ENCODE measurements at regions not wholly inside any gene's neighbourhood (a gene's known extent, or its start where the extent isn't known, plus 50 kb on each side); places are given as distances from the start of the nearest gene placed in this dataset.

DNA sequence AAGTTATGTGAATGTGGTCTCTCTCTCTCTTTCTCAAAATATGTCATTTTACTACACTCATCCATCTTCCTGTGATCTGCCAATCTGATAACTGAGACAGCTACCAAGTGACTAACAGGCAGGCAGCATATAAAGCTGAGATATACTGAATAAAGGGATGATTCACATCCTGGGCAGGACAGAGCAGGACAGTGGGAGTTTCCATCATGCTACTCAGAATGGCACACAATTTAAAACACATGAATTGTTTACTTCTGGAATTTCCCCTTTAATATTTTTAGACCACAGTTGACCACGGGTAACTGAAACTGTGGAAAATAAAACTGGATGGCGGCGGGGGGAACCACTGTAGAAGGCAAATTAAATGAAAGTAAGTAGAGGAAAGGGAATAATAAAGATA lies 58.6 kb upstream of the DCTD start (continued):
- no peak for TF ChIP-seq KDM4B (IDR thresholded peaks at IDR 0.05; ENCODE audit: borderline replicate concordance in 2 of 2, low read depth in 1 of 2)
- TF ChIP-seq SPI1 (IDR thresholded peaks at IDR 0.05; ENCODE audit: borderline replicate concordance, low read depth, low read length): no peak
- no peak for TF ChIP-seq ZFX (CRISPR knock-in tag; IDR thresholded peaks at IDR 0.05)
- no peak for TF ChIP-seq MED1 (CRISPR knock-in tag; IDR thresholded peaks at IDR 0.05; ENCODE audit: borderline replicate concordance)
- TF ChIP-seq MYBL2 (IDR thresholded peaks at IDR 0.05; ENCODE audit: low read depth): no peak
- no peak for TF ChIP-seq MYBL2 (CRISPR knock-in tag; IDR thresholded peaks at IDR 0.05; ENCODE audit: borderline replicate concordance)
- no peak for TF ChIP-seq XRCC3 (IDR thresholded peaks at IDR 0.05)
- TF ChIP-seq ZSCAN32 (CRISPR knock-in tag; IDR thresholded peaks at IDR 0.05): no peak
- TF ChIP-seq, protein P1, sequence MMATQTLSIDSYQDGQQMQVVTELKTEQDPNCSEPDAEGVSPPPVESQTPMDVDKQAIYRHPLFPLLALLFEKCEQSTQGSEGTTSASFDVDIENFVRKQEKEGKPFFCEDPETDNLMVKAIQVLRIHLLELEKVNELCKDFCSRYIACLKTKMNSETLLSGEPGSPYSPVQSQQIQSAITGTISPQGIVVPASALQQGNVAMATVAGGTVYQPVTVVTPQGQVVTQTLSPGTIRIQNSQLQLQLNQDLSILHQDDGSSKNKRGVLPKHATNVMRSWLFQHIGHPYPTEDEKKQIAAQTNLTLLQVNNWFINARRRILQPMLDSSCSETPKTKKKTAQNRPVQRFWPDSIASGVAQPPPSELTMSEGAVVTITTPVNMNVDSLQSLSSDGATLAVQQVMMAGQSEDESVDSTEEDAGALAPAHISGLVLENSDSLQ (IDR thresholded peaks at IDR 0.05): peak; percentile 95
- no peak for TF ChIP-seq SMARCA5 (IDR thresholded peaks at IDR 0.05)
- no peak for TF ChIP-seq BRD9 (IDR thresholded peaks at IDR 0.05; ENCODE audit: low read depth, partially characterized antibody)
- TF ChIP-seq HMGN3 (IDR thresholded peaks at IDR 0.05; ENCODE audit: borderline replicate concordance, extremely low read depth, insufficient read length, low read depth, low read length): no peak
- no peak for TF ChIP-seq ZNF354B (CRISPR knock-in tag; IDR thresholded peaks at IDR 0.05)
- TF ChIP-seq ZNF212 (CRISPR knock-in tag; IDR thresholded peaks at IDR 0.05): no peak
- no peak for TF ChIP-seq SUPT5H (IDR thresholded peaks at IDR 0.05)
- TF ChIP-seq, protein P2, sequence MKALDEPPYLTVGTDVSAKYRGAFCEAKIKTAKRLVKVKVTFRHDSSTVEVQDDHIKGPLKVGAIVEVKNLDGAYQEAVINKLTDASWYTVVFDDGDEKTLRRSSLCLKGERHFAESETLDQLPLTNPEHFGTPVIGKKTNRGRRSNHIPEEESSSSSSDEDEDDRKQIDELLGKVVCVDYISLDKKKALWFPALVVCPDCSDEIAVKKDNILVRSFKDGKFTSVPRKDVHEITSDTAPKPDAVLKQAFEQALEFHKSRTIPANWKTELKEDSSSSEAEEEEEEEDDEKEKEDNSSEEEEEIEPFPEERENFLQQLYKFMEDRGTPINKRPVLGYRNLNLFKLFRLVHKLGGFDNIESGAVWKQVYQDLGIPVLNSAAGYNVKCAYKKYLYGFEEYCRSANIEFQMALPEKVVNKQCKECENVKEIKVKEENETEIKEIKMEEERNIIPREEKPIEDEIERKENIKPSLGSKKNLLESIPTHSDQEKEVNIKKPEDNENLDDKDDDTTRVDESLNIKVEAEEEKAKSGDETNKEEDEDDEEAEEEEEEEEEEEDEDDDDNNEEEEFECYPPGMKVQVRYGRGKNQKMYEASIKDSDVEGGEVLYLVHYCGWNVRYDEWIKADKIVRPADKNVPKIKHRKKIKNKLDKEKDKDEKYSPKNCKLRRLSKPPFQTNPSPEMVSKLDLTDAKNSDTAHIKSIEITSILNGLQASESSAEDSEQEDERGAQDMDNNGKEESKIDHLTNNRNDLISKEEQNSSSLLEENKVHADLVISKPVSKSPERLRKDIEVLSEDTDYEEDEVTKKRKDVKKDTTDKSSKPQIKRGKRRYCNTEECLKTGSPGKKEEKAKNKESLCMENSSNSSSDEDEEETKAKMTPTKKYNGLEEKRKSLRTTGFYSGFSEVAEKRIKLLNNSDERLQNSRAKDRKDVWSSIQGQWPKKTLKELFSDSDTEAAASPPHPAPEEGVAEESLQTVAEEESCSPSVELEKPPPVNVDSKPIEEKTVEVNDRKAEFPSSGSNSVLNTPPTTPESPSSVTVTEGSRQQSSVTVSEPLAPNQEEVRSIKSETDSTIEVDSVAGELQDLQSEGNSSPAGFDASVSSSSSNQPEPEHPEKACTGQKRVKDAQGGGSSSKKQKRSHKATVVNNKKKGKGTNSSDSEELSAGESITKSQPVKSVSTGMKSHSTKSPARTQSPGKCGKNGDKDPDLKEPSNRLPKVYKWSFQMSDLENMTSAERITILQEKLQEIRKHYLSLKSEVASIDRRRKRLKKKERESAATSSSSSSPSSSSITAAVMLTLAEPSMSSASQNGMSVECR (CRISPR knock-in tag; IDR thresholded peaks at IDR 0.05): no peak
- no peak for TF ChIP-seq NR4A1 (CRISPR knock-in tag; IDR thresholded peaks at IDR 0.05)
- no peak for TF ChIP-seq NR4A1 (tag; IDR thresholded peaks at IDR 0.05)
- TF ChIP-seq KHSRP (IDR thresholded peaks at IDR 0.05): no peak
- no peak for TF ChIP-seq ZNF668 (CRISPR knock-in tag; IDR thresholded peaks at IDR 0.05)
- TF ChIP-seq ZC3H11A (IDR thresholded peaks at IDR 0.05; ENCODE audit: low read depth, low read length): no peak
- no peak for TF ChIP-seq CXXC5 (CRISPR knock-in tag; IDR thresholded peaks at IDR 0.05)
- no peak for TF ChIP-seq ZNF324 (CRISPR knock-in tag; IDR thresholded peaks at IDR 0.05)

Measured in K562 (cell line).